ENCODE measurements at regions not wholly inside any gene's neighbourhood (a gene's known extent, or its start where the extent isn't known, plus 50 kb on each side); places are given as distances from the start of the nearest gene placed in this dataset.

GRCh38 chr6:14498748-14499147 is 381.2 kb downstream of the CD83 start:
- TF ChIP-seq POLR2A (IDR thresholded peaks at IDR 0.05) (no peak), CTCF (IDR thresholded peaks at IDR 0.05) (no peak)

All from body of pancreas (tissue), 4 donors.